Central memory CD8-positive, alpha-beta T cell (primary cell): ENCODE measurements at regions not wholly inside any gene's neighbourhood (a gene's known extent, or its start where the extent isn't known, plus 50 kb on each side); places are given as distances from the start of the nearest gene placed in this dataset.

Source experiments
- ATAC-seq: fragments of 150-1000 bp; cut with Tn5 transposase; replicated peaks from 2 replicates; pipeline ENCODE4 v1.10.0; 2022; ENCODE audit warnings: mild to moderate bottlenecking, moderate FRiP score, moderate number of reproducible peaks; ENCODE audit not compliant: poor library complexity, severe bottlenecking; ENCODE audit errors: extremely low read depth
- DNase-seq, 2 donors: peaks; one replicate each; pipeline ENCODE4 v3.0.0; 2021; ENCODE audit warnings: low spot score in 2 of 2
- H3K27ac Mint-ChIP-seq: one replicate; pipeline ENCODE4 v1.8.0; 2022; ENCODE audit warnings: low read depth, mild to moderate bottlenecking, moderate library complexity, mixed read lengths
- H3K27me3 Mint-ChIP-seq: one replicate; pipeline ENCODE4 v1.8.0; 2022; ENCODE audit warnings: mixed read lengths
- H3K36me3 Mint-ChIP-seq: one replicate; pipeline ENCODE4 v1.8.0; 2022; ENCODE audit warnings: mild to moderate bottlenecking, moderate library complexity, mixed read lengths; ENCODE audit not compliant: insufficient read depth
- H3K4me1 Mint-ChIP-seq: one replicate; pipeline ENCODE4 v1.8.0; 2022; ENCODE audit warnings: mixed read lengths
- H3K4me3 Mint-ChIP-seq: one replicate; pipeline ENCODE4 v1.8.0; 2022; ENCODE audit warnings: mild to moderate bottlenecking, moderate library complexity, mixed read lengths
- H3K9me3 Mint-ChIP-seq: one replicate; pipeline ENCODE4 v1.8.0; 2022; ENCODE audit warnings: mixed read lengths

DNA sequence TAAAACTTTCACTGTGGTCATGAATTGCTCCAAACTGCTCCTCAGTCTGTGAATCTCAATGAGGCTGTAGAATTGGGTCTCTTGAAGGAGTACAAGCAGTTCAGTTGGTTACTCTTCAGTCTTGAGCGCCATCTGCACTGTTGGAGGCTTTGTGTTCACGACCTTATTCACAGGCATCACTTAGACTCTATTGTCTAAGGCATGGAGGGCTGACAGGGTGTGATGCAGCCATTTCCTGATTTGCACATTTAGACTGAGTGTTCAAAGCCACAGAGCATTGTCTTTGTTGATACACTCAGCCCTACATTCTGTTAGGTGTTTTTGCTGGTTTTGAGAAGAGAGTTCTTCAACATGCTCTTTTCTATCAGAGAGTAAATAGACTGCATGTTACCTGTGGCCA lies 355.9 kb upstream of the RIOK2 start:
- ATAC-seq = no peak
- Mint-ChIP-seq H3K27ac (no peak overlapping the region), H3K27me3 (no peaks in the 10 kb centered on the region), H3K36me3 (peaks cover 2% of the 10 kb centered on the region), H3K4me3 (no peak overlapping the region), H3K9me3 (peaks cover 5% of the 10 kb centered on the region), H3K4me1 (no peaks in the 10 kb centered on the region)
- no peak for DNase-seq

DNA sequence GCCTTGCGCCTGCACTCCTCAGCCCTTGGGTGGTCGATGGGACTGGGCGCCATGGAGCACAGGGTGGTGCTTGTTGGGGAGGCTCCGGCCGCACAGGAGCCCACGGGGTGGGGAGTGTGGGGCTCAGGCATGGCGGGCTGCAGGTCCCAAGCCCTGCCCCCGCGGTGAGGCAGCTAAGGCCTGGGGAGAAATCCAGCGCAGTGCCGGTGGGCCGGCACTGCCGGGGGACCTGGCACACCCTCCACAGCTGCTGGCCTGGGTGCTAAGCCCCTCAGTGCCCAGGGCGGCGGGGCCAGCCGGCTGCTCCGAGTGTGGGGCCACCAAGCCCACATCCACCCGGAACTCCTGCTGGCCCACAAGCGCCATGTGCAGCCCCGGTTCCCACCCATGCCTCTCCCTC lies 358.8 kb upstream of the RIOK2 start:
- ATAC-seq (no peak), DNase-seq (no peak)
- Mint-ChIP-seq H3K4me1 (no peaks in the 10 kb centered on the region), H3K36me3 (peaks cover 2% of the 10 kb centered on the region), H3K4me3 (no peak overlapping the region), H3K27me3 (no peaks in the 10 kb centered on the region), H3K27ac (no peak overlapping the region), H3K9me3 (no peaks in the 10 kb centered on the region)

DNA sequence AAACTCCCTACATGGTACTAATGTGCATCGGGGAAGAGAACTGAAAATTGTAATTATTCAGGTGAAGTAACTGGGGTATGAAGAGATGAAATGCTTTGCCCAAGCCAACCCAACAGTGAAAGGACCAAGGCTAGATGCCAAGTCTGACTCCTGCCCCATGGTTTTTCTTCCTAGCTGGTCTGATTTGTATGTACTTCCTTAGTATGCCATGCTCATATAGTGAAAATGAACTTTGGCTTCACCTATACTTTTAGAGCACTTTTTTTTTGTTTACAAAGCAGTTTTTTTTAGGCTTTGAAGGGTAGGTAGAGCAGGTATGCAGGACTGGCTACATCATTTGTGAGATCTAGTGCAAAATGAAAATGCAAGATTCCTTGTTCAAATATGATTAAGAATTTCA lies 359.4 kb upstream of the RIOK2 start:
- H3K4me3 Mint-ChIP-seq = no peak overlapping the region
- no peak for DNase-seq
- H3K4me1 Mint-ChIP-seq = no peaks in the 10 kb centered on the region
- no peak for ATAC-seq
- H3K9me3 Mint-ChIP-seq = no peaks in the 10 kb centered on the region
- H3K36me3 Mint-ChIP-seq = peaks cover 2% of the 10 kb centered on the region
- H3K27me3 Mint-ChIP-seq = no peaks in the 10 kb centered on the region
- H3K27ac Mint-ChIP-seq = no peak overlapping the region

DNA sequence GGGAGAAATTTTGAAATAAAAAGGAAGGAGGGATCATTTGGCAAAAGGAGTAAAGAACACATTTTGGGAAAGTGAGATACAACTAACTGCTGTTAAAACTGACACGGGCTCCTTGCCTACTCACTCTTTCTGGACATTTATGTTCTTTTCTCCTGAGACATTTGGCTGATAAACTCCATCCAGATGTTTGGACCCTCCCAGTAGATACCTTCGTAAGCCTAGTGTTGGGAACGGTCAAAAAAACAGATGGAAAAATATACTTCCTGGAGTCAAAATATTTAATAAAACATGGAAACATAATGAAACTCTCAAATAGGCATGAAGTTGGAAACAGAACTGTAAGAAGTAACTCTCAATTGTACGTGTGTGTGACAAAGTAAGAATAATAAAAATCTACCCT lies 360.1 kb upstream of the RIOK2 start:
- no peaks in the 10 kb centered on the region for H3K9me3 Mint-ChIP-seq
- H3K27ac Mint-ChIP-seq = no peak overlapping the region
- DNase-seq = no peak
- no peaks in the 10 kb centered on the region for H3K27me3 Mint-ChIP-seq
- H3K4me3 Mint-ChIP-seq = no peak overlapping the region
- H3K4me1 Mint-ChIP-seq = no peaks in the 10 kb centered on the region
- peaks cover 2% of the 10 kb centered on the region for H3K36me3 Mint-ChIP-seq
- ATAC-seq = no peak

DNA sequence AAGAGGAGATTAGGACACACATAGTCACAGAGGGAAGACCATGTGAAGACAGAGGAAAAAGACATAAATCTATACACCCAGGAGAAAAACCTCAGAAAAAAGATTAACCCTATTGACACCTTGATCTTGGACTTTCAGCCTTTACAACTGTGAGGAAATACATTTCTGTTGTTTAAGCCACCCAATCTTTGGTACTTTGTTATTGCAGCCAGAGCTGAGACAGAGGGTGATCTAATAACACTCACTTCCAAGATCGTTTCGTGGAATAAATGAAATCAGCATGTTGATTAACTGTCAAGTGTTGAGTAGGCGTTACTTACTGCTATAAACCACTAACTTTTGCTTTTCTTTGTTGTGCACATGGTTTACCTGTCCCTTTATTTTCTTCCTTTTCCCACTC lies 361.2 kb upstream of the RIOK2 start:
- DNase-seq = no peak
- Mint-ChIP-seq H3K4me1 (no peaks in the 10 kb centered on the region), H3K36me3 (peaks cover 2% of the 10 kb centered on the region), H3K9me3 (peaks cover 6% of the 10 kb centered on the region), H3K4me3 (no peak overlapping the region), H3K27ac (no peak overlapping the region), H3K27me3 (no peaks in the 10 kb centered on the region)
- ATAC-seq = no peak

DNA sequence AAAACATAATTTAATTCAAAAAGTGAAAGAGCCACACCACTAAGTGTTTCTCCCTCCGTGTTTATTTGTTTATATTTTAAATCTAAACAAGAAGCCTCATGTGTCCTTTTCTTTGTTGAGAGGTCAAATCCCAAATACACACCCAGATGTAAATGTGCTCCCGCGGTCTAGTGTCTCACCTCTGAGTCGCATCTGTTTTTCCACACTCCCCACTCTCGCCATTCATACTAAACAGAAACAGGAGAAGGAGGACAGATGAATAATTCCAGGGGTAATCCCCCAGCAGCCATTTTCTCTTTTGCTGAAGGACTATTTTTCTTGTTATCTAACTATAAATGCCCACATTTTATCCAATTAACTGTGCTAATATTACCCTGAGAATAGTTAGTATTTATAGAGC lies 361.6 kb upstream of the RIOK2 start:
- no peak overlapping the region for H3K27ac Mint-ChIP-seq
- no peak overlapping the region for H3K4me3 Mint-ChIP-seq
- no peaks in the 10 kb centered on the region for H3K4me1 Mint-ChIP-seq
- H3K36me3 Mint-ChIP-seq = no peaks in the 10 kb centered on the region
- H3K27me3 Mint-ChIP-seq = no peaks in the 10 kb centered on the region
- peaks cover 6% of the 10 kb centered on the region for H3K9me3 Mint-ChIP-seq
- ATAC-seq = no peak
- no peak for DNase-seq

DNA sequence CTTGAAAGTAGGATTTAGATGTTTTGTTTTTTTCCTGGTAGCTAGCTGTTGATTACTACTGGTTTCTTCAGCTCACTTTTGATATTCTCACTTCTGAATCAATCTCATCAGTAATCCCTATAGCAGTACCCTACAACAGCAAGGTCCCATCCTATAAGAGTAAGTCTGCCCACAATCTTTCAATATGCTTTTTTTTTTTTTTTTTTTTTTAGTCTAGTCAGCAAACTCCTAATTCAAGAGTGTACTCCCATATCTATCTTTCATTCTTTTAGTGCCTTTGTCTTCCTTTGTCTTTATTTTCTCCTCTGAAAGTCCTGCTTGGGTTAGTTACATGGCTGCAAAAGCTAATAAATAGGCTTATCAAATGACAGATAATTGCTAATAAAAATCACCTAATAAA lies 362.4 kb upstream of the RIOK2 start:
- DNase-seq (no peak), ATAC-seq (no peak)
- no peak overlapping the region for H3K4me3 Mint-ChIP-seq
- H3K27me3 Mint-ChIP-seq = no peaks in the 10 kb centered on the region
- no peaks in the 10 kb centered on the region for H3K4me1 Mint-ChIP-seq
- H3K36me3 Mint-ChIP-seq = no peaks in the 10 kb centered on the region
- H3K9me3 Mint-ChIP-seq = peaks cover 6% of the 10 kb centered on the region
- H3K27ac Mint-ChIP-seq = no peak overlapping the region

DNA sequence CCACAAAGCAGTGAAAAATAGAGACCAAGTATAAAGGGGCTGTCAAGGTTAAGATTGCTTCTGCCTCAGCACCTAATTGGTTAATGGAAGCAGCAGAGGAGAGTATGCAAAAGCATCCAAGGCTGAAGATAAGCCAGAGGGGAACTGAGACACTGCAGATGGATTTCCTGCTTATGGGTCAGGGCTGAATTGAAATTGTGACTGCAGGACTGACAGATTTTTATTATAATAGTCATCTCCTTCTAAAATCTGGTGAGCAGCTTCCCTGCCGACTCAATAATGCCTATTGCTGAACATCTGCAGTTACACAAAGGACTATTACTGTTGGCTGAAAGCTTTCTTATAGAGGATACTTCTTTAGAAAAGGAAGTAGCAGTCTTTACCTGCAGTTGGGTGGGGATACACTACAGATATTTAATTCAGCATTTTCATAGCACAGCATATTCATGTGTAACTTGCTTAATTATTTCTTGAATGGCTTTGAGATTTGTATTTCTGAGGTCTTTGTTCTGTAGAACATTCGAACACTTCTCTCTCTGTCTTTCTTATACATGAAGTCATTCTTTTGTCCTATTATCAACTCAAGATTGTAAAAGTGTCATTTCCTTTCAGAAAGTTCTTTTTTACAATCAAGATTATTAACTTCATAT lies 363.0 kb upstream of the RIOK2 start:
- no peak overlapping the region for H3K4me3 Mint-ChIP-seq
- no peaks in the 10 kb centered on the region for H3K27me3 Mint-ChIP-seq
- no peaks in the 10 kb centered on the region for H3K4me1 Mint-ChIP-seq
- H3K36me3 Mint-ChIP-seq = no peaks in the 10 kb centered on the region
- no peak for DNase-seq
- H3K9me3 Mint-ChIP-seq = peaks cover 6% of the 10 kb centered on the region
- no peak for ATAC-seq
- H3K27ac Mint-ChIP-seq = no peak overlapping the region

DNA sequence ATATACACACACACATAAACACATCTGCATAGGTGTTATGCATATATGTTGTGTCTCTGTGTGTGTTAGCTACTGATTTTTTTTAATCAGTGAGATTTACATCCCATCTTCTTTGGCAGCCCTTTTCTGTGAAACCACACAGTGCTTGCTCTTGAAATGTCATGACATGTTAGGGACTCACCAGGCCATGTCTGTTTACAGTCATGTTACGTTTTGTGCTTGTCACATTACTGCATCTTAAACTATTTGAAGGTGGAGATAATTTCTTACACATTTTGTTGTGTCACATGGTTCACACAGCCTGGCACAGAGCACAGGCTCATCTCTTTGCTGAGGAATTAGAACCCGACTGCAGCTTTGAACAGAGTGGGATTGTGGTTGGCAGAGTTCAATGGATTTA lies 364.4 kb upstream of the RIOK2 start:
- Mint-ChIP-seq H3K27ac (no peak overlapping the region), H3K9me3 (peaks cover 6% of the 10 kb centered on the region), H3K27me3 (no peaks in the 10 kb centered on the region), H3K4me1 (no peaks in the 10 kb centered on the region), H3K4me3 (no peak overlapping the region), H3K36me3 (no peaks in the 10 kb centered on the region)
- no peak for DNase-seq
- no peak for ATAC-seq

DNA sequence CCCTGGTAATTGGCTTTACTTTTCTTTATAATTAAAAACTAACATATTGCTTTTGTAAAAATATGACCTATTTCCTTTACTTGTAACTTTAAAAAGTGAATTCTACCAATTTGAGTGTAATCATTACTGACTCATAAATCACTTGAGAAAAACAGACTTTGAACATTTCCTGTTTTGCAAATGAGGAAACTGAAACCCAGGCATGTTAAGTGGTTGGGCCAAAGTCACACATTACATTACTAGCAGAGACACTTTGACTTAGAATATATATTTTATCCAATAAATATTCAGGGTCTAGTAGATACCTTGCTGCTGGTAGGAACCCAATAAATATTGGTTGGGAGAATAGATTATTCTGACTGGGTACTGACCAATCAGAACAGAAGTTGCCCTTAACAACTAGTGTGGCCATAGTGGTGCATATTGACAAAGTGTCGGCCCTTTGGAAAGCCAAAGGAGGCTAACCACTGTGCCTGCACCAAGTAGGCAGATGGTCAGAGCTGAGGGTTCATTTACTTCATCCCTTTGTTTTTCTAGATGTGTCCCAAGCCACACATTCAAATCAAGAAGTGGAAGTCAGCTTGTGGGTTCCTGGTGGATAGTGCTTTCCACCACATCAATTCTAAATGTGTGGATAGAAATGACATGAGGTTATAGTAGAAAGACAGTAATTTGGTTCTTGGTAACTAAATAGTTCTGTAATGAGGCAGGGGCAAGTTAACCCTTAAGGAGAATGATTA lies 365.1 kb upstream of the RIOK2 start:
- Mint-ChIP-seq H3K27me3 (no peaks in the 10 kb centered on the region), H3K36me3 (no peaks in the 10 kb centered on the region), H3K27ac (no peak overlapping the region), H3K4me1 (no peaks in the 10 kb centered on the region), H3K9me3 (peaks cover 6% of the 10 kb centered on the region), H3K4me3 (no peak overlapping the region)
- ATAC-seq (no peak), DNase-seq (no peak)

DNA sequence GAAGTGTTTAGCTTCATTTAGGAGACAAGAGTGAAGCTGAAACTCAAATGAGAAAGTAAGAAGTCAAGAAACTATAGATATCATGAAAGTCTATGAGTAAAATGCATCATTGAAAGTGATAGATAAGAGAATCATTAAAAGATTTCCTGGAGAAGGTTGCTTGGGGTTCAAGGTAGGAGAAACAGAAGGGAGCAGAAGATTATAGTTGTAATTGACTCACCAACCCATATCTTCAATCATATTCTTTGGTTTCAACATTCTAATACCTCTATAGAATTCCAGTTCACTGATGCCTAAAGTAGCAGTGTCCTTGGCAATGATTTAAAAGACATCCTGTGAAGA lies 365.7 kb upstream of the RIOK2 start:
- peaks cover 6% of the 10 kb centered on the region for H3K9me3 Mint-ChIP-seq
- H3K36me3 Mint-ChIP-seq = no peaks in the 10 kb centered on the region
- no peak overlapping the region for H3K4me3 Mint-ChIP-seq
- no peaks in the 10 kb centered on the region for H3K27me3 Mint-ChIP-seq
- no peaks in the 10 kb centered on the region for H3K4me1 Mint-ChIP-seq
- ATAC-seq (no peak), DNase-seq (no peak)
- no peak overlapping the region for H3K27ac Mint-ChIP-seq

DNA sequence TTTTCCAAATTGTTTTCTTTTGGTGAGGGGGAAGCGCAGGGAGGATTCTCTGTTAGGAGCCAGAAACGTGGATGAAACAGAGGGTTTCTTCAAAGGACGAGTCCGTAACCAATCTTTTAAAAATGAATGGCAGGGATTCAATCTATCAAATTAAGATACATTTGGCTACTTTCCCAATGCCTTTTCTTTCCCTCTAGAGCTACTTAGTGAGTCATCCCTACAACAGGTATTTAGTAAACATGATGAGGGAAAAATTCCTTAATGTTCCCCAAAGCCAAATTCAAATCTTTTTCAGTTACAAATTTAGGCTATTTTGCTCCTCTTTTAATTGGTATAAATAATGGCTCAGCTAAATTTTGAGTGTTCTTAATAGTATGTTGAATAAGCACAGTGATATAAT lies 366.4 kb upstream of the RIOK2 start:
- no peak for DNase-seq
- no peaks in the 10 kb centered on the region for H3K4me1 Mint-ChIP-seq
- H3K36me3 Mint-ChIP-seq = no peaks in the 10 kb centered on the region
- no peak overlapping the region for H3K27ac Mint-ChIP-seq
- H3K4me3 Mint-ChIP-seq = no peak overlapping the region
- H3K27me3 Mint-ChIP-seq = no peaks in the 10 kb centered on the region
- no peak for ATAC-seq
- H3K9me3 Mint-ChIP-seq = peaks cover 6% of the 10 kb centered on the region

DNA sequence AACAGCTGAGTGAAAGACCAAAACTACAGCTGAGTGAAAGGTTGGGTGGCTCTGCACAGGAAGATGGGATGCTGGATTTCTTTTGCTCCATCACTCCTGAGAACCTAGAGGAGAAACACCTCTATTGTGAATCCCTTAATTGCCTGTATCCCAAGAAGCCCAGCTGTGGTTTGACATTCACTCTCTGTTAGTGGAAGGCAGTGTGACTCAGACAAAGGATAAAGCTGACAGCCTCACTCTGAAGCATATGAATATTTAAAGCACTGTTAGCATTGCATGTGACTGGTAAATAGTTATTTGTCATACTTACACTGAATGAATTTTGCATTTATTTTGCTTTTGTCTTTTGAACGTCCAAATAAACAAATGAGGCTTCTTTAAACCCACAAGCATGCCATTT lies 367.1 kb upstream of the RIOK2 start:
- H3K9me3 Mint-ChIP-seq = peaks cover 6% of the 10 kb centered on the region
- H3K27me3 Mint-ChIP-seq = no peaks in the 10 kb centered on the region
- no peaks in the 10 kb centered on the region for H3K36me3 Mint-ChIP-seq
- no peaks in the 10 kb centered on the region for H3K4me1 Mint-ChIP-seq
- H3K4me3 Mint-ChIP-seq = no peak overlapping the region
- ATAC-seq = no peak
- no peak overlapping the region for H3K27ac Mint-ChIP-seq
- no peak for DNase-seq
